PC-9 (cell line): ENCODE measurements at regions not wholly inside any gene's neighbourhood (a gene's known extent, or its start where the extent isn't known, plus 50 kb on each side); places are given as distances from the start of the nearest gene placed in this dataset.

Experiments used
- BruUV-seq: library from RNA; stranded (reverse); fragments of 400-500 nt; replicated peaks from 2 replicates; lab custom pipeline; 2021; lab: Mats Ljungman, UMichigan
- CTCF ChIA-PET: fragments of 300-600 bp; sonication (Branson Sonifier 250); formaldehyde crosslinking; loops from one replicate; lab custom pipeline; 2022; ENCODE audit warnings: antibody characterized with exemption; lab: Charles Lee
- POLR2A ChIA-PET: fragments of 300-600 bp; sonication (Branson Sonifier 250); formaldehyde crosslinking; loops from one replicate; lab custom pipeline; 2022; ENCODE audit warnings: antibody characterized with exemption; ENCODE audit not compliant: unreplicated experiment; lab: Charles Lee
- DNase-seq, 2 experiments: peaks; one replicate each; pipeline versions ENCODE4 v3.0.0 to v3.0.0-alpha.2; 2015 to 2022; ENCODE audit warnings: mixed read lengths in 1 of 2
- H2AFZ ChIP-seq: fragments of 200-600 bp; sonication (generic); 2 replicates; pipeline ENCODE4 v1.8.1; 2017; ENCODE audit warnings: antibody characterized with exemption
- H3F3A ChIP-seq: fragments of 200-600 bp; sonication (generic); 2 replicates; pipeline ENCODE4 v1.8.1; 2017; ENCODE audit warnings: antibody characterized with exemption, mild to moderate bottlenecking, low read depth; ENCODE audit not compliant: insufficient read depth
- H3K27ac ChIP-seq: fragments of 200-600 bp; sonication (generic); 2 replicates; pipeline ENCODE4 v1.6.1; 2016; ENCODE audit warnings: mixed run types
- H3K27me3 ChIP-seq: fragments of 200-600 bp; sonication (generic); 2 replicates; pipeline ENCODE4 v1.6.1; 2016; ENCODE audit warnings: low read depth, mixed run types; ENCODE audit not compliant: insufficient read depth
- H3K36me3 ChIP-seq: fragments of 200-600 bp; sonication (generic); 2 replicates; pipeline ENCODE4 v1.6.1; 2016; ENCODE audit warnings: low read depth, mixed run types
- H3K4me1 ChIP-seq: fragments of 200-600 bp; sonication (generic); replicated peaks from 2 replicates; pipeline ENCODE4 v1.6.1; 2016; ENCODE audit warnings: mixed run types; ENCODE audit not compliant: insufficient read depth
- H3K4me2 ChIP-seq: fragments of 200-600 bp; sonication (generic); 2 replicates; pipeline ENCODE4 v1.6.1; 2017; ENCODE audit warnings: mixed run types
- H3K4me3 ChIP-seq: fragments of 200-600 bp; sonication (generic); 2 replicates; pipeline ENCODE4 v1.6.1; 2016; ENCODE audit warnings: mixed run types
- H3K79me2 ChIP-seq: fragments of 200-600 bp; sonication (generic); 2 replicates; pipeline ENCODE4 v1.6.1; 2017; ENCODE audit warnings: low read depth, mixed run types
- H3K9me2 ChIP-seq: fragments of 200-600 bp; sonication (generic); 2 replicates; pipeline ENCODE4 v1.8.1; 2017; ENCODE audit warnings: mild to moderate bottlenecking; ENCODE audit not compliant: insufficient read depth
- H3K9me3 ChIP-seq: fragments of 200-600 bp; sonication (generic); 2 replicates; pipeline ENCODE4 v1.8.1; 2016; ENCODE audit warnings: low read depth; ENCODE audit not compliant: insufficient read depth
- H4K20me1 ChIP-seq: fragments of 200-600 bp; sonication (generic); 2 replicates; pipeline ENCODE4 v1.8.1; 2017; ENCODE audit not compliant: insufficient read depth
- CTCF ChIP-seq: fragments of 200-600 bp; sonication (generic); conservative IDR thresholded peaks from 2 replicates; pipeline ENCODE4 v1.6.1; 2017; ENCODE audit warnings: mixed run types, antibody characterized with exemption, mild to moderate bottlenecking, moderate library complexity
- EZH2 ChIP-seq: fragments of 200-600 bp; sonication (generic); IDR thresholded peaks from 2 replicates; pipeline ENCODE4 v1.8.0; 2017; ENCODE audit warnings: antibody characterized with exemption, low read depth
- intact Hi-C: fragments of 100-400 bp; cut with micrococcal nuclease; formaldehyde crosslinking; loops from one replicate; pipeline ENCODE4 v1.10.0; 2022; ENCODE audit not compliant: unreplicated experiment

GRCh38 chr18:77341527-77342325 is 92.1 kb downstream of the GALR1 start:
- Histone ChIP-seq H2AFZ (no peak overlapping the region), H3K9me3 (no peaks in the 10 kb centered on the region), H3K36me3 (no peaks in the 10 kb centered on the region), H3K27ac (no peak overlapping the region), H4K20me1 (no peaks in the 10 kb centered on the region), H3K79me2 (no peaks in the 10 kb centered on the region), H3K4me3 (no peak overlapping the region), H3K4me2 (no peak overlapping the region), H3K27me3 (peaks cover 88% of the 10 kb centered on the region), H3F3A (no peaks in the 10 kb centered on the region), H3K4me1 (no peaks in the 10 kb centered on the region), H3K9me2 (no peaks in the 10 kb centered on the region)
- ChIA-PET CTCF (no interaction called here), POLR2A (no interaction called here)
- intact Hi-C loops = no loop called here
- no TSS peak for BruUV-seq
- TF ChIP-seq EZH2 (no peak), CTCF (no peak)
- DNase-seq = no peak

- intact Hi-C loops = no loop called here
- no peaks in the 10 kb centered on the region for H3K36me3 ChIP-seq
- no peak overlapping the region for H3K4me3 ChIP-seq
- no TSS peak for BruUV-seq
- no peak overlapping the region for H3K27ac ChIP-seq
- H3K9me3 ChIP-seq = no peaks in the 10 kb centered on the region
- H3K79me2 ChIP-seq = no peaks in the 10 kb centered on the region
- H3K27me3 ChIP-seq = peaks cover 78% of the 10 kb centered on the region
- DNase-seq = no peak
- no peak for TF ChIP-seq EZH2
- TF ChIP-seq CTCF = no peak
- no peaks in the 10 kb centered on the region for H3F3A ChIP-seq
- H3K4me1 ChIP-seq = no peaks in the 10 kb centered on the region
- H4K20me1 ChIP-seq = no peaks in the 10 kb centered on the region
- POLR2A ChIA-PET = no interaction called here
- no peaks in the 10 kb centered on the region for H3K9me2 ChIP-seq
- CTCF ChIA-PET = no interaction called here
- no peak overlapping the region for H2AFZ ChIP-seq
- no peak overlapping the region for H3K4me2 ChIP-seq
Measured at GRCh38 chr18:77342736-77343135, 93.1 kb downstream of the GALR1 start.

GRCh38 chr18:77343846-77344510 is 94.3 kb downstream of the GALR1 start:
- no peaks in the 10 kb centered on the region for H3K4me1 ChIP-seq
- TF ChIP-seq EZH2 (no peak), CTCF (no peak)
- H3K4me3 ChIP-seq = no peak overlapping the region
- DNase-seq = no peak
- H3K79me2 ChIP-seq = no peaks in the 10 kb centered on the region
- peaks cover 65% of the 10 kb centered on the region for H3K27me3 ChIP-seq
- no TSS peak for BruUV-seq
- H3K9me2 ChIP-seq = no peaks in the 10 kb centered on the region
- H4K20me1 ChIP-seq = no peaks in the 10 kb centered on the region
- intact Hi-C loops = no loop called here
- H3K36me3 ChIP-seq = no peaks in the 10 kb centered on the region
- no peak overlapping the region for H3K27ac ChIP-seq
- no peaks in the 10 kb centered on the region for H3K9me3 ChIP-seq
- no peak overlapping the region for H3K4me2 ChIP-seq
- ChIA-PET CTCF (no interaction called here), POLR2A (no interaction called here)
- no peaks in the 10 kb centered on the region for H3F3A ChIP-seq
- H2AFZ ChIP-seq = no peak overlapping the region
